ENCODE measurements at regions not wholly inside any gene's neighbourhood (a gene's known extent, or its start where the extent isn't known, plus 50 kb on each side); places are given as distances from the start of the nearest gene placed in this dataset.
"Not testable (repeated sequence)": the region's sequence is repeated elsewhere in the genome, so short reads cannot be mapped to it uniquely, and the experiment has no call there.

- H3K4me3 ChIP-seq (replicated peaks in 1 of 4; ENCODE audit: control extremely low read depth in 1 of 4, insufficient read depth in 1 of 4, low read depth in 3 of 4, low read length in 4 of 4), result no peak overlapping the region
- no peaks in the 10 kb centered on the region for H4K20me1 ChIP-seq (ENCODE audit: control insufficient read depth, extremely low read depth, insufficient read depth, low read length)
- no peaks in the 10 kb centered on the region for H3K9me3 ChIP-seq (ENCODE audit: control insufficient read depth, insufficient read depth, low read depth, low read length)
- H3K27ac ChIP-seq (ENCODE audit: insufficient read depth, low read length), result no peak overlapping the region
- H3K9ac ChIP-seq (ENCODE audit: insufficient read depth, low read length), result no peak overlapping the region
- no peak for DNase-seq (ENCODE audit: low read depth in 2 of 2)
- no peaks in the 10 kb centered on the region for H3K79me2 ChIP-seq (ENCODE audit: control insufficient read depth, insufficient read depth, low read length)
- H3K36me3 ChIP-seq (ENCODE audit: control insufficient read depth, insufficient read depth, low read length), result no peaks in the 10 kb centered on the region
- H3K4me1 ChIP-seq (ENCODE audit: control insufficient read depth, extremely low read depth, insufficient read depth, low read length), result no peaks in the 10 kb centered on the region
- no peak for TF ChIP-seq CTCF (conservative IDR thresholded peaks at IDR 0.05 in 1 of 2, IDR thresholded peaks at IDR 0.05 in 1 of 2; ENCODE audit: low read depth in 1 of 2, low read length in 2 of 2)
- TF ChIP-seq EZH2 (IDR thresholded peaks at IDR 0.05; ENCODE audit: low read length, missing control alignments), result no peak
- H2AFZ ChIP-seq (ENCODE audit: low read length), result no peak overlapping the region
- H3K27me3 ChIP-seq (ENCODE audit: control insufficient read depth, insufficient read depth, low read length), result no peaks in the 10 kb centered on the region
- H3K4me2 ChIP-seq (ENCODE audit: extremely low read depth, insufficient read depth, low read length), result no peak overlapping the region
Observed at GRCh38 chr7:156039194-156039593, 226.9 kb upstream of the SHH start.

- no peak overlapping the region for H3K4me2 ChIP-seq (ENCODE audit: extremely low read depth, insufficient read depth, low read length)
- no peaks in the 10 kb centered on the region for H3K36me3 ChIP-seq (ENCODE audit: control insufficient read depth, insufficient read depth, low read length)
- H3K9ac ChIP-seq (ENCODE audit: insufficient read depth, low read length), result no peak overlapping the region
- no peaks in the 10 kb centered on the region for H3K27me3 ChIP-seq (ENCODE audit: control insufficient read depth, insufficient read depth, low read length)
- no peaks in the 10 kb centered on the region for H4K20me1 ChIP-seq (ENCODE audit: control insufficient read depth, extremely low read depth, insufficient read depth, low read length)
- no peaks in the 10 kb centered on the region for H3K4me1 ChIP-seq (ENCODE audit: control insufficient read depth, extremely low read depth, insufficient read depth, low read length)
- H3K79me2 ChIP-seq (ENCODE audit: control insufficient read depth, insufficient read depth, low read length), result no peaks in the 10 kb centered on the region
- H3K4me3 ChIP-seq (replicated peaks in 1 of 4; ENCODE audit: control extremely low read depth in 1 of 4, insufficient read depth in 1 of 4, low read depth in 3 of 4, low read length in 4 of 4), result no peak overlapping the region
- H3K9me3 ChIP-seq (ENCODE audit: control insufficient read depth, insufficient read depth, low read depth, low read length), result no peaks in the 10 kb centered on the region
- H2AFZ ChIP-seq (ENCODE audit: low read length), result no peak overlapping the region
- H3K27ac ChIP-seq (ENCODE audit: insufficient read depth, low read length), result no peak overlapping the region
- no peak for DNase-seq (ENCODE audit: low read depth in 2 of 2)
- TF ChIP-seq EZH2 (IDR thresholded peaks at IDR 0.05; ENCODE audit: low read length, missing control alignments) (no peak), CTCF (conservative IDR thresholded peaks at IDR 0.05 in 1 of 2, IDR thresholded peaks at IDR 0.05 in 1 of 2; ENCODE audit: low read depth in 1 of 2, low read length in 2 of 2) (no peak)
Observed at GRCh38 chr7:156038345-156038744, 226.1 kb upstream of the SHH start.

GRCh38 chr7:156036153-156036552 is 223.9 kb upstream of the SHH start:
- Histone ChIP-seq H3K4me2 (ENCODE audit: extremely low read depth, insufficient read depth, low read length) (no peak overlapping the region), H3K27me3 (ENCODE audit: control insufficient read depth, insufficient read depth, low read length) (no peaks in the 10 kb centered on the region), H4K20me1 (ENCODE audit: control insufficient read depth, extremely low read depth, insufficient read depth, low read length) (no peaks in the 10 kb centered on the region), H3K9ac (ENCODE audit: insufficient read depth, low read length) (no peak overlapping the region), H3K36me3 (ENCODE audit: control insufficient read depth, insufficient read depth, low read length) (no peaks in the 10 kb centered on the region), H3K27ac (ENCODE audit: insufficient read depth, low read length) (no peak overlapping the region), H3K4me3 (replicated peaks in 1 of 4; ENCODE audit: control extremely low read depth in 1 of 4, insufficient read depth in 1 of 4, low read depth in 3 of 4, low read length in 4 of 4) (no peak overlapping the region), H3K9me3 (ENCODE audit: control insufficient read depth, insufficient read depth, low read depth, low read length) (no peaks in the 10 kb centered on the region), H3K79me2 (ENCODE audit: control insufficient read depth, insufficient read depth, low read length) (no peaks in the 10 kb centered on the region), H3K4me1 (ENCODE audit: control insufficient read depth, extremely low read depth, insufficient read depth, low read length) (no peaks in the 10 kb centered on the region), H2AFZ (ENCODE audit: low read length) (no peak overlapping the region)
- no peak for TF ChIP-seq CTCF (conservative IDR thresholded peaks at IDR 0.05 in 1 of 2, IDR thresholded peaks at IDR 0.05 in 1 of 2; ENCODE audit: low read depth in 1 of 2, low read length in 2 of 2)
- no peak for TF ChIP-seq EZH2 (IDR thresholded peaks at IDR 0.05; ENCODE audit: low read length, missing control alignments)
- DNase-seq (ENCODE audit: low read depth in 2 of 2), result no peak

GRCh38 chr7:156035387-156035786 is 223.1 kb upstream of the SHH start:
- H3K79me2 ChIP-seq (ENCODE audit: control insufficient read depth, insufficient read depth, low read length); H3K4me2 ChIP-seq (ENCODE audit: extremely low read depth, insufficient read depth, low read length); H4K20me1 ChIP-seq (ENCODE audit: control insufficient read depth, extremely low read depth, insufficient read depth, low read length); H3K4me1 ChIP-seq (ENCODE audit: control insufficient read depth, extremely low read depth, insufficient read depth, low read length); H2AFZ ChIP-seq (ENCODE audit: low read length); DNase-seq (ENCODE audit: low read depth in 2 of 2); H3K27ac ChIP-seq (ENCODE audit: insufficient read depth, low read length); H3K36me3 ChIP-seq (ENCODE audit: control insufficient read depth, insufficient read depth, low read length); H3K9me3 ChIP-seq (ENCODE audit: control insufficient read depth, insufficient read depth, low read depth, low read length); H3K27me3 ChIP-seq (ENCODE audit: control insufficient read depth, insufficient read depth, low read length); H3K4me3 ChIP-seq (replicated peaks in 1 of 4; ENCODE audit: control extremely low read depth in 1 of 4, insufficient read depth in 1 of 4, low read depth in 3 of 4, low read length in 4 of 4); H3K9ac ChIP-seq (ENCODE audit: insufficient read depth, low read length): not testable (repeated sequence)
